GM21390 (cell line): ENCODE measurements at regions not wholly inside any gene's neighbourhood (a gene's known extent, or its start where the extent isn't known, plus 50 kb on each side); places are given as distances from the start of the nearest gene placed in this dataset.
"Not testable (repeated sequence)": the region's sequence is repeated elsewhere in the genome, so short reads cannot be mapped to it uniquely, and the experiment has no call there.

Source experiments
- ATAC-seq: cut with Tn5 transposase; IDR thresholded peaks from one replicate; pipeline ENCODE4 v1.9.1; 2021; ENCODE audit not compliant: unreplicated experiment

DNA sequence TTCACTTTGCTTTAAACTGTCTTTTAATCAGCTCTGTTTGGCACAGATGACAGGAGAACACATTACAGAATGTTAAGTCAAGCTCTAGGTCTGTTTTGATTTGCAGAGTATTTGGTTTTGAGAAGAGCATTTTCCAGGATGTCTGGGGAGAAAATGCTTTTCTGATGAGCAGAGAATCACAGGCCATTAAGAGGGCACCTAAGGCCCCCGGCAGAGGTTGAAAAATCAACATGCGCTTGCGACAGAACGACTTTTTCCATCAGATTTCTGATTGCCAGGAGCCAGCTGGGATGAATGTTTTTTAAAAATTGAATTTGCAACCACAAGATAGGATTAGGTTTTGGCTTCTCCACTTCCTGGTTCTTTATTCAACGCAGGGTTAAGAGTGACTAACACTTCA lies 304.5 kb downstream of the JRKL start:
- ATAC-seq: no peak

DNA sequence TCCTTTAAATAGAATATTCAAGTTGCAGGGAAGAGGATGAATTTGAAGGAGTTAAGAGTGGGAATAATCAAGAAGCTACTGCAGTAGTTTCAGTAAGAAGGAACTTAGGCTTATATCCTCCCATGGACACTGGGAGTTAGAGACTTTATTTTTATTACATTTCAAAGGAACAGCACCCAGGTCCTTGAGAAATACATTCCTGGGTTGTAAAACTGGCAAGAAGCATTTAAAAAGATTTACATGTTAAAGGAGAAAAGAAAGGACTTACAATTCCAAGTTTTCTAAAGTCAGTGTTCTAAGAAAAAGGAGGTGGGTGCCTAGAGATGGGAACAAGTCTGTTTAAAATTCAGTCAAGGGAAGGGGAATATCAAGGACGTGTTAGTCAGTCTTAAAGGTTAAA lies 306.9 kb downstream of the JRKL start:
- no peak for ATAC-seq

DNA sequence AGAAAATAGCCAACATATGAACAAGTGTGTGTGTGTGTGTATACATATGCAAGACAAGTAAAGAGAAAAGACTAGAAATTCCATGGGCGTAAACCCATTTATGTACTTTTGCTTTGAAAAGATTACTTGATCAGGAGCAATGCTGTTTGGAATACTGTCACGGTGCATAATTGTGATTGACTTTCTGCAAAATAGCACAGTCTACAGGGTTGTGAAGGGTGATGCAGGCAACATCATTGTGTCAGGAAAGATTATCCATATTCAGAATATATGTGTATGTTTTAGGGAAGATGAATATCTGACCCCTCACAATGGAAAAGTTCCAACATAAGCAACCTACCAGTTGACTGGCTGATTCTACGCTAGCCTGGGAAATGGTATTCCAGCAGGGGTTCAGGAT lies 307.7 kb downstream of the JRKL start:
- no peak for ATAC-seq

DNA sequence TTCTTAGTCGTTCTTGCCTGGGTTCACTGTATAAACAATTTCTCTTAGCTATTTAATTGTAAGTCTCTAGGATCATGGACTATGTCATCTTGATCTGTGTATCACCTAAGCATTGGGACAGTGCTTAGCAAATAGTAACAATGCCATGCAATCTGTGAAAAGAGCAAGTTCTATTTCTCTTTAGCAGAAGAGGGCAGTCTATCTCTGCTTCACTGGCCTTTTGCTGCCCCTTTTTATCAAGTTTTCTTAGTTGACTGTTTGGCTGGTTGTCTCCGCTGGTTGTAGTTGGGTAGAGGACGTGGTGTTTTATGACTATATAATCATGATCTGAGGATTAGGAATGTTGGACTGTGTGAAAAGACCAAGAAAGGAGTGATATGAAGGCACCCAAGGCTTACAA lies 315.0 kb downstream of the JRKL start:
- no peak for ATAC-seq

DNA sequence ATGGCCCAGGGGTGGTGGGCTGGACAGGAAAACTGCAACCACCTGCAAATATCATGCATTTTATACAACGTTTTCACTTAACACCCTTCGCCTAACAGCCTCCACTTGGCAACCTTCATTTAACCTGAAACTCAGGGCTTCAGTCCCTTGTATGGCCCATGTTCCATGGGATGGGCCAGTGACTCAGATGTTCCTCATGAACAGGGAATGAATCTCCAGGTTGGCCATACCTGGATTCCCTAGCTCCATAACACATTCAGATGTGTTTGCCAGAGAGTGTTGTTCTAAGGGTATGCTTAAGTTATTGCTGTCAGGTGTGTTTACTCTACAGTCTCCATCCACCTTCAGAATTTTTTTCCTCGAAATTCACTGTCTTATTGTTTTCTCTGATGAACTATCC lies 316.9 kb downstream of the JRKL start:
- no peak for ATAC-seq

DNA sequence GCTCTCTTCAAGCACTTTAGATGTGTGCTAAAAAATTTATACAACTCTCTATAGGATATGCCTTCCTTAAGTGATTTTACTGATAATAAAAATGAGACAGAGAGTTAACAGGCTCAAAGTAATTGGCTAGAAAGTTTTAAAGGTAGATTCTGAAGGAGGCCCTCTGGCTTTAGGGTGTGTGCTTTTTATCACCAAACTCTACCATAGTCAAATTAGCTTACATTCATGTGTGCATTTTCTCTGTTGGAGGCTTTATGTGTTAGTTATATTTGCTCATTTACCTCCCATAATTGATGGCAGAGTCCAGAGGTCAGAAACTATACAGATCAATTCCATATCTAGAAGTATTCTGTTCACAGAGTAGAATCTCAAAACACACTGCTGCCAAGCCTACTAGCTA lies 317.5 kb downstream of the JRKL start:
- ATAC-seq: no peak

DNA sequence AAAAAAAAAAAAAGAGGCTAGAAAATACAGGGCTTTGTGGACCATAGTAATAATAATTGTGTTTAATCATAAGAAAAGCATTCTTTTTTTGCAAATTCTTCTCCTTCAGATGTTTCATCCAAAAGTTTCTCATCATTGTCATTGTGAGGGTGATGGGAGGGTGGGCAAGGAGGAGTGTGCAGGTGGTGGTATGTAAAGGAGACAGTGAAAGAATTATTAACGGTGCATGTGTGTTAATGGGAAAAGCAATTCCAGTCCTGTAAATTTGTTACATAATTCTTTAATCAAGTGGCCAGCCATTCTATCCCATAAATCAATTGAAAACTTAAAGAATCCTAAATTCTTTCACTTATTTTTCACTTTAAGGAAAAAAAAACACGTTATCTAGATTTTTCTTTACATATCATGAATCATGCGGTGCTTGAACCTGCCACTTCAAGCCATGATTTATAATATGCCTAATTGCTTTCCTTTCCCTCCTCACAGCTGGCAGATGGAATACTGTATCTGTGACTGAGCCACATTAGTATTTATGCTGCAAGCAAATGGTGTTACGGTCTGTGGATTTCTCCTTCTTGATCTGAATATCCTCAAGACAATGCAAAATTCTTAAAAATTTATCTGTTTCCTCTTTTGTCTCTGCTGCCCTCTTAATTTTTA lies 318.5 kb downstream of the JRKL start:
- ATAC-seq: no peak

DNA sequence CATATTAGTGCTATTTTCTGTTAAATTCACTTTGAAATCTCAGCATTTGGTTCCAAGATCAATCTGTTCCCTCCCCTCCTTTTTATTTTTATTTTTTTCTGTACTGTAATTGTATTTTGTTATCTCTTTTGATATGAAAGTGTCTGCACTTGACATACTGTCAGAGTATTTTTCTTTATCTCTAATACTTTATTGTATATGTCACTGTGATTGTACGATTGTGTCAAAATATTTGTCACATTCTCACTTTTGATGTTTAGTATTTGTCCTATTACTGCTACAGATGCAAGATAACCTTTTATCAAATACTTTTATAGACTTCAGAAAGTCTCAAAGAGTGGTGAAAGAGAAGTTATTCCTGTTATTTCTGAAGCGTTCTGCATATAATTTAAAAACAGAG lies 323.5 kb downstream of the JRKL start:
- no peak for ATAC-seq

DNA sequence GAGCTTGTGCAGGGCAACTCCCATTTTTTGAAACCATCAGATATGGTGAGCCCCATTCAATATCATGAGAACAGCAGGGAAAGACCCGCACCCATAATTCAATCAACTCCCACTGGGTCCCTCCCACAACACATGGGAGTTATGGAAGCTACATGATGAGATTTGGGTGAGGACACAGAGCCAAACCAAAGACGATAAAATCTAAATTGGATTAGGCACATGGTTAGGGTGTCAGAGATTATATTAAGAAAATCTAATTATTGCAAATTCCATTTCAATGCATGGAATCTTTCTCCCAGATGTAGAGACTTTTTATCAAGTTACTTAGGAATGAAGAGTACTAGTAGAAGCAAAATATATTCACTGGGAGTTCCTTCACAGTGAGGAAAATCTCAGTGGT lies 324.9 kb downstream of the JRKL start:
- ATAC-seq: no peak

DNA sequence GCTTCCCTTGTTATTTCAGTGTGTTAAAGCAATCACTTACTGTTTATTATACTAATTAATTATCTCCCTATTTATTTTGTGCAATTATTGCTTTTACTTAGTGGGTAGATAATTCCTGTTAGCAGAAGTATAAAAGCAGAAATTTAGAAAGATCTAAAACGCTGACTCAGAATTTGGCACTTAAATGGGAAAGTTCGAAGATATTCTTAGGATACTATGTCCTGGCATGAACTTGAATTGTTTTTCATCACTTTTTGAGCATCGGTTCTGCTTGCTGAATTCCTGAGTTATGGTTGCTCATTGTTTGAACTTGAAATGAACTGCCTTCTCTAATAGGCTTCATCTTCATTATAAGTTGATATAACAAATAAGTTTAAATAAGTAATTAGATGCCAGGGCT lies 325.4 kb downstream of the JRKL start:
- ATAC-seq: no peak

DNA sequence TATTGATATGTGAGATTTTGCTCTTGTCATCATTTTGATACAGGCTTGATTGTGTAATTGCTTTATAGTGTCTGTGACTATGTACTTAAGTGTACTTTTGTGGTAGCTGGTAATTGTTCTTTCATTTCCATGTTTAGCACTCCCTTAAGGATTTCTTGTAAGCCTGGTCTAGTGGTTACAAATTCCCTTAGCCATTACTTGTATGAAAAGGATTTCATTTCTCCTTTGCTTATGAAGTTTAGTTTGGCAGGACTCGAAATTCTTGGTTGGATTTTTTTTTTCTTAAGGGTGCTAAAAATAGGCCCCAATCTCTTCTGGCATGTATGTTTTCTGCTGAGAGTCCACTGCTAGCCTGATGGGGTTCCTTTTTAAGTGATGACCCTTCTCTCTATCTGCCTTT lies 346.8 kb downstream of the JRKL start:
- ATAC-seq: no peak

DNA sequence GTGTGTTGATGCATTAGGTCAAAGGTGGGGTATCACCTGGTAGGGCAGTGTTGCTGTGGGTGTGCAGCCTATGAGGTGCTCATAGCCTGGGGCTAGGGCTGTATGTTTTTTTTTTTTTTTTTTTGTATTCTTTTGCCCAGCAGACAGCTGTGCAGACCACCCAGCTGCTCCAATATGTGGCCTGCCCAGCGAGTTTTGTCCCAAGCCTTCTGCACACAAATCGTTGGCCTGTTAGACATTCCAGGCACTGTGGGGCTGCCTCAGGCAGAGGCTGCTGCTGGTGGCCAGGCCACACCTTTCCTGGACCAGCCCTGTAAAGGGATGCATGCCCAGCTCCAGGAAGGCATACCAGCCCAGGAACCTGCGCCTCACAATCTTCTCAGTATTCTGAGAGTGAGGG lies 348.5 kb downstream of the JRKL start:
- ATAC-seq: no peak

DNA sequence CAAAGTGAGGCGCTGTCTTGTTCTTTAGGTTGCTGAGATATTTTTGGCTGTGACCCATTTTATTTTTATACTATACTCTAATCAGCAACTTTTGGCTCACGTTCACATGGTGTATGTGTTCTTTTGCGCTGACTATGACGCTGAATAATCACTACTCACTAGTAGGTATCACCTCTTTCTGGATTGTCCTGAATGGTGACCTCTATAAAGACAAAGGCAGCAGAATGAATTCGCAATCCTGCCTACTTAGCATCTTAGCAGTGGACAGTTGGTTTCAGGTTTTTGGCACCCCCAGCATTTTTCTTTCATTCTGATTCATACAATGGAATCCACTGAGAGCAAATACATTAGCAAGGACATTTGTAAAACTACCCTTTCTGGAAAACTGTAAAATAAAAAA lies 351.3 kb downstream of the JRKL start:
- no peak for ATAC-seq

DNA sequence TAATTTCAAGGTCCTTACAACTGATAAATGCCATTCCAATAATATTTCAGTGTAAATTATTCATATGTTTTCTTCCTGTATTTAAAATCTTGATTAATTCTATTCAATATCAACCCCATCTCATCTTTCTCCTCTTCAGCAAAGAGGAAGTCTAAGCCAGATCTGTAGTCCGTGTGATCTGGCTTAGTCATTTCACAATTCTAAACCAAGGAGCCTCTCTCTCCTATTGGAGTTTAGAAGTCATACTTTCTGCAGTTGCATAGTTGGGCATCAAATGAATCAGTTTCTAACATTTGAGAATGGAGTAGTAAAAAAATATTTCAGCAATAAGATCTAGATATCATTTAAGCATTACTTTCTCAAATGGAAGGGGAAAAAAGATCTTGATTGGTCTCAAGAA lies 354.9 kb downstream of the JRKL start:
- no peak for ATAC-seq

DNA sequence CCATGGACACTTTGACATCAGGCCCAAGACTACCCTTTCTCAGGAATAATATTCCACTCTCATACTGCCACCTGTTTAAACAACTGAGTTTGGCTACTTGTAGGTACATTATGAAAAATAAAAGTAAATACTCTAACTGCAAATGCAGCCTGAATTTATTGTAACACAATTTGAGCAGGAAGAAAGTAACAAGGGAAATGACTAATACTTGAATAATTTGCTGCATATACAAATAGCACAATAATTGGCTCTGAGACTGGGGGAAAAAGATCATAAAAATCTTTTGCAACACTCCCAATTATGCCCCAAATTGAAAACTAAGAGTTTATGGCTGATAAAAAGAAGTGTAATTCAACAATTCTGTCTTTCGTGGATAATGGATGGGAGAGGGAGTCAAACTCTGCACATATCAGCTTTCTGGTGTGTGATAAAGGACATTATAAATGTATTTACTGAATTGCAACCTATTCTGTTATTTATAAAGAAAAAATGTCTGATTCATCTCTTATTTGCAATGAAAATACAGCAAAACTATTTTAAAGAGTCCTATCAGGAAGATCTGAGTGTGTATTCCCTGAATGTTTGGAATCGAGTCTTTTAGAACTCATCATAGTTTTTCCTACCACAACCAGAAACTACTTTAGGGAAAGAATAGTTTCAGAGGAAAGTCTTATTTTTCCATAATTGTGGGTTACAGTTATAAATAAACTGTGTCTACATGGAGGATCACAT lies 359.0 kb downstream of the JRKL start:
- ATAC-seq: no peak

DNA sequence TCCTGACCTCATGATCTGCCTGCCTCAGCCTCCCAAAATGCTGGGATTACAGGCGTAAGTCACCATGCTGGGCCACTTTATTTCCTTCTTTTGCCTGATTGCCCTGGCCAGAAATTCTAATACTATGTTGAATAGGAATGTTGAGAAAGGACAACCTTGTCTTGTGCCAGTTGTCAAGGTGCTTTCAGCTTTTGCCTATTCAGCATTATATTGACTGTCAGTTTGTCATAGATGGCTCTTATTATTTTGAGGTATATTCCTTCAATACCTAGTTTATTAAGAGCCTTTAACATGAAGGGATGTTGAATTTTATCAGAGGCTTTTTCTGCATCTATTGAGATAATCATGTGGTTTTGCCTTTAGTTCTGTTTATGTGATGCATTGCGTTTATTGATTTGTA lies 362.0 kb downstream of the JRKL start:
- ATAC-seq: not testable (repeated sequence)

DNA sequence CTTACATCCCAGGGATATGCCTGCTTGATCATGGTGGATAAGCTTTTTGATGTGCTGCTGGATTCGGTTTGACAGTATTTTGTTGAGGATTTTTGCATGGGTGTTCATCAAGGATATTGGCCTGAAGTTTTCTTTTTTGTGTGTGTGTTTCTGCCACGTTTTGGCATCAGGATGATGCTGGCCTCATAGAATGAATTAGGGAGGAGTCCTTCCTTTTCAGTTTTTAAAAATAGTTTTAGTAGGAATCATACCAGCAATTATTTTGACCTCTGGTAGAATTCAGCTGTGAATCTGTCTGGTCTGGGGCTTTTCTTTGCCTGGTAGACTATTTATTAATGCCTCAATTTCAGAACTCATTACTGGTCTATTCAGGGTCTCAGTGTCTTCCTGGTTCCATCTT lies 362.4 kb downstream of the JRKL start:
- ATAC-seq: no peak

DNA sequence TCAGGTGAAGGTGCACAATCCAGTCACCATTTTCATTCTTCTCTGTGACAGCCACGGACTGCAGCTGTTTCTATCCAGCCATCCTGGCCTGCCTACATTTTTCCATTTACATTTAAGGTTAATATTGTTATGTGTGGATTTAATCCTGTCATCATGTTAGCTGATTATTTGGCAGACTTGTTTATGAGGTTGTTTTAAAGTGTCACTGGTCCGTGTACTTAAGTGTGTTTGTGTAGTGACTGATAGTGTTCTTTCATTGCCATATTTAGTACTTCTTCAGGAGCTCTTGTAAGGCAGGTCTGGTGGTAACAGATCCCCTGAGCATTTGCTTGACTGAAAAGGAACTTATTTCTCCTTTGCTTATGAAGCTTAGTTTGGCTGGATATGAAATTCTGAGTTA lies 364.2 kb downstream of the JRKL start:
- no peak for ATAC-seq

DNA sequence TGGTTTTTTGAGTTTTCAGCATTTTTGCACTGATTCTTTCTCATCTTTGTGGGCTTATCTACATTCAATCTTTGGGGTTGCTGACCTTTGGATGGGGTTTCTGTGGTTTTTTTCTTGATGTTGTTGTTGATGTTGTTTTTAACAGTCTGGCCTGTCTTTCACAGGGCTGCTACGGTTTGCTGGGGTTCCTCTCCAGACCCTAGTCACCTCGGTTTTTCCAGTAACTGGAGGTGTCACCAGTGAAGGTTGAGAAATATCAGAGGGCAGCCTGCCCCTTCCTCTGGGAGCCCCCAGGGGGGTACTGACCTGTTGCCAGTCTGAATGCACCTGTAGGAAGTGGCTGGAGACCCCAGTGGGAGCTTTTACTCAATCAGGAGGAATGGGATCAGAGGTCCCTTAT lies 365.4 kb downstream of the JRKL start:
- ATAC-seq: no peak

DNA sequence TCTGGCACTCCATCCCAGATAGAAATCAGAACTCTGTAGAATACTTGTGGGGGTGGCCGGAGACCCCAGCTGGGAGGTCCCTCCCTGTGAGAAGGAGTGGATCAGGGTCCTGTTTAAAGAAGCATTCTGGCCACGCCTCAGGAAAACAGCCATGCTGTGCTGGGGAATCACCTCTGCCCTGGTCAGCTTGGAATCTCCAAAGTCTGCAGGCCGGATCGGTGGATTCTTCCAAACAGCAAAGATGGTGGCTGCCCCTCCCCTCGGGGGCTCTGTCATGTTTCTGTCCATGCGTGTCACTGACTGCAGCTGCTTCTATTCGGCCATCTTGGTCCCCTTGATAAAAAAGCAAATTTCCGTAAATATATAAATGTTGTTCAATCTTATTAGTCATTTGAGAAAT lies 365.9 kb downstream of the JRKL start:
- ATAC-seq: no peak

DNA sequence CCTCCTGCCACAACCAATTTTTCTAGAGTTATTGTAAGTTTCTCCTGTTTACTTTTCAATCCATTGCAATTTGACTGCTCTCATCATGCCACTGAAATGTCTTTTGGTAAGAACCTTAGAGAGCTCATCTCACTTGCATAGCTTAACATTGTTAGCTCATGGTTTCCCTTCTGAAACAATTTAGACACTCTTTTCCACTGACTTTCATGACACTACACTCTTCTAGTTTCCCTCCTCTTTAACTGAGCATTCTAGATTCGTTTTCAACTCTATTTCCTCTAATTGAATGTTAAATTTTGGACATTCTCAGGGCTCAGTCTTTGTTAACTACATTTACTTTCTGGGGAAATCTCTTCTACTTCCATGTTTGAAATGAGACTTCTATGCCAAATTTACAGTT lies 369.1 kb downstream of the JRKL start:
- no peak for ATAC-seq

DNA sequence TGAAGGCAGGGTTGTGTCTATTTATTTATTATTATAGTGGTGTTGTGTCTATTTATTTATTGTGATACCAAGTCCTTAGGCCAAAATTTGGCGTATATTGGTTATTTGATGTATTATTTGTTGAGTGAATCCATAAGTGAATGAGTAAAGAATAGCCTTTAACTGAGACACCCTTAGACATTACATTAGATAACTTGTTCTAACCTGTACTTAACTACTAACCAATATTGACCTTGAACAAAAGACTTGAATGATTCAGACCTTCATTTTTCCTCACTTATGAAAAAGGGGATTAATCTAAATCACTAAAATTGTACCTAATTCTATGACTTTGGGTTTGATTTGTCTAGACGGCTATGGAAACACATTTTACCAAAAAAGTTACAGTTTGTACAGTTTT lies 370.5 kb downstream of the JRKL start:
- no peak for ATAC-seq

DNA sequence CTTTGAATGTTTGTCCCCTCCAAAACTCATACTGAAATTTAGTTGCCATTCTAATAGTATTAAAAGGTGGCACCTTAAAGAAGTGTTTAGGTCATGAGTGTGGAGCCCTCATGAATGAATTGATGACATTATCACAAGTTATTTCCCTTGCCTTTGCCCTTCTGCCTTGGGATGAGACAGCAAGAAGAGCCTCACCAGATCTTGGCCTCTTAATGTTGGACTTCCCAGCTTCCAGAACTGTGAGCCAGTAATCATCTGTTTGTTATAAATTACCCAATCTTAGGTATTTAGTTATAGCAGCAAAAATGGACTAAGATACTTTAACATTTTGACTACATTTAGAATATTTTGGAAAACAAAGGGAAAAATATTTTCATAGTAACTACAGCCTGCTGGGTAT lies 371.0 kb downstream of the JRKL start:
- ATAC-seq: no peak
